ENCODE measurements at regions not wholly inside any gene's neighbourhood (a gene's known extent, or its start where the extent isn't known, plus 50 kb on each side); places are given as distances from the start of the nearest gene placed in this dataset.

DNA sequence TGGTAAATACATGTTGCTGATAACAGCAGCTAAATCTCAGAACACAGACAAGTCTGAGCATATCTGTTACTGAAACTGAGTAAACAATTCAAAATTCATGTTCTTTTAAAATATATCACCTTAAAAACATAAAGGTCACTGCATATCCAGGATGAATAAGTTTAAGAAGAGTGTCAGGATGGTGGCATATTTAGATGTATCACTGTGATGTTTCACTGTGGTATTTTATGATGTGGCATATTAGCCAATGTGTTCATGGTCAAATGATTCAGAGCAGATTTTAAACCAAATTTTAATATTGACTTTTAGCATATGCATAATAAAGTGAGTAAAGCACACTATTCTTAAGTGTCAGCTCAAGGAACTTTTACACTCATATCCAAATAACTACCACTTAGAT is 346.4 kb upstream of the DPPA4 start (continued):
- no peak for TF ChIP-seq FOXP1 (CRISPR knock-in tag; IDR thresholded peaks at IDR 0.05; ENCODE audit: borderline replicate concordance)
- TF ChIP-seq, protein P1, sequence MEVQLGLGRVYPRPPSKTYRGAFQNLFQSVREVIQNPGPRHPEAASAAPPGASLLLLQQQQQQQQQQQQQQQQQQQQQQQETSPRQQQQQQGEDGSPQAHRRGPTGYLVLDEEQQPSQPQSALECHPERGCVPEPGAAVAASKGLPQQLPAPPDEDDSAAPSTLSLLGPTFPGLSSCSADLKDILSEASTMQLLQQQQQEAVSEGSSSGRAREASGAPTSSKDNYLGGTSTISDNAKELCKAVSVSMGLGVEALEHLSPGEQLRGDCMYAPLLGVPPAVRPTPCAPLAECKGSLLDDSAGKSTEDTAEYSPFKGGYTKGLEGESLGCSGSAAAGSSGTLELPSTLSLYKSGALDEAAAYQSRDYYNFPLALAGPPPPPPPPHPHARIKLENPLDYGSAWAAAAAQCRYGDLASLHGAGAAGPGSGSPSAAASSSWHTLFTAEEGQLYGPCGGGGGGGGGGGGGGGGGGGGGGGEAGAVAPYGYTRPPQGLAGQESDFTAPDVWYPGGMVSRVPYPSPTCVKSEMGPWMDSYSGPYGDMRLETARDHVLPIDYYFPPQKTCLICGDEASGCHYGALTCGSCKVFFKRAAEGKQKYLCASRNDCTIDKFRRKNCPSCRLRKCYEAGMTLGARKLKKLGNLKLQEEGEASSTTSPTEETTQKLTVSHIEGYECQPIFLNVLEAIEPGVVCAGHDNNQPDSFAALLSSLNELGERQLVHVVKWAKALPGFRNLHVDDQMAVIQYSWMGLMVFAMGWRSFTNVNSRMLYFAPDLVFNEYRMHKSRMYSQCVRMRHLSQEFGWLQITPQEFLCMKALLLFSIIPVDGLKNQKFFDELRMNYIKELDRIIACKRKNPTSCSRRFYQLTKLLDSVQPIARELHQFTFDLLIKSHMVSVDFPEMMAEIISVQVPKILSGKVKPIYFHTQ (CRISPR knock-in tag; IDR thresholded peaks at IDR 0.05) = no peak
- TF ChIP-seq, protein P2, sequence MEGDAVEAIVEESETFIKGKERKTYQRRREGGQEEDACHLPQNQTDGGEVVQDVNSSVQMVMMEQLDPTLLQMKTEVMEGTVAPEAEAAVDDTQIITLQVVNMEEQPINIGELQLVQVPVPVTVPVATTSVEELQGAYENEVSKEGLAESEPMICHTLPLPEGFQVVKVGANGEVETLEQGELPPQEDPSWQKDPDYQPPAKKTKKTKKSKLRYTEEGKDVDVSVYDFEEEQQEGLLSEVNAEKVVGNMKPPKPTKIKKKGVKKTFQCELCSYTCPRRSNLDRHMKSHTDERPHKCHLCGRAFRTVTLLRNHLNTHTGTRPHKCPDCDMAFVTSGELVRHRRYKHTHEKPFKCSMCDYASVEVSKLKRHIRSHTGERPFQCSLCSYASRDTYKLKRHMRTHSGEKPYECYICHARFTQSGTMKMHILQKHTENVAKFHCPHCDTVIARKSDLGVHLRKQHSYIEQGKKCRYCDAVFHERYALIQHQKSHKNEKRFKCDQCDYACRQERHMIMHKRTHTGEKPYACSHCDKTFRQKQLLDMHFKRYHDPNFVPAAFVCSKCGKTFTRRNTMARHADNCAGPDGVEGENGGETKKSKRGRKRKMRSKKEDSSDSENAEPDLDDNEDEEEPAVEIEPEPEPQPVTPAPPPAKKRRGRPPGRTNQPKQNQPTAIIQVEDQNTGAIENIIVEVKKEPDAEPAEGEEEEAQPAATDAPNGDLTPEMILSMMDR (IDR thresholded peaks at IDR 0.05) = no peak

DNA sequence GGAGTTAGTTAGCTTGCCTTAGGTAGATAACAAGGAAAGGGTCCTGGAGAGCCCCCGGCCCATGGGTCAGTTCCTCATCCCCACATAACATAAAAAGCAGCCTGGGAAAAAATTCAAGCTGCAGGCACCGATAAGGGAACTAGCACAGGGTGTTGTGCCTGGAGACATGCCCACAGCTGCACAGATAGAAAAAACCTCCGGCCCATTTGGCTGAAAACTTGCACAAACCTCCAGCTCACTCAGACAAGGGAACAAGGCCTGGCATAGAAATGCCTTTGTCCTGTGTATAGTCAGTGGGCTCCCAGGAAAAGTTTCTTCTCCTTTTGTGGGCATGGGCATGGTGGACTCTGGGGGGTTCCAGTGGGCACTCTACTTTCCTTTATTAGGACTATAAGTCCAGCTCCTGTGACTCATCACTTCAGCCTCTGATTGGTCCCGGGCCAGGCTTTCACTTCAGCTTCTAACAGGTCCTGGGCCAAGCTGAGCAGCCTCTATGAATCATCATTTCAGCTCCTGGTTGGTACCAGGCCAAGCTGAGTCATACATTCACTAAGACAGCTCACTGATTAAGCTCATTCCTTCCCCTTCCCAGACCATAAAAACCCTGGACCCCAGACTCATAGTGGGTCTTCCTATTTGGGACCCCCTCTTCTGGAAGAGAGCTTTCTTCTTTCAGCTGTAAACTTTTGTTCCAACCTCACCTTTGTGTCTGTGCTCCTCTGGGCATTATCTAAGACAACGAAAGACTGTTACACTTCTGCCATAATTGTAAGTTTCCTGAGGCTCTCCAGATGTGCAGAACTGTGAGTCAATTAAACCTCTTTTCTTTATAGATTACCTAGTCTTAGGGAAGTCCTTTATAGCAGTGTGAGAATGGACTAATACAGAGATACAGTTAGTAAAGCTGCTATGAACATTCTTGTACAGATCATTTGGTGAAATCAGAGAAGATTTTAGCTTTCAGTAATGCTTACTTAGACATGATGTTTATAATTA is 348.0 kb upstream of the DPPA4 start:
- ChIA-PET POLR2A (no interaction called here), CTCF (no interaction called here)

DNA sequence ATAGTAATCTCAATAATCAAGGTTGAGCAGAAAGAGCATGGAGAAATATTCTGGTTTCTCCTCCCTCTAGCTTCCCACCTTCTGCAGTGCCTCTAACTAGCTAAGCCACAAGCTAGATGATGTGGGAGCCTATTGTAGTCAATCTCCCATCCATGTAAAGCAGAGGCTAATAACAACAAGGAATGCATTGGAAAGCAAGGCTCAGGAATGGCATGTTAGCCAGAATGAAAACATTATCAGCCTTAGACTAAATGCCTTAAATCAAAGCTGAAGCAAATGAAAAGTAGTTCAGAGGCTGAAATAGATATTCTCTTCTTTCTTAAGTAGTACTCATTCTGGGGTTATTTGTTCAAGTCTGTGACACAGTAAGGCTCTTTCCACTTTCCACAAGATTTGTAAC is 350.3 kb upstream of the DPPA4 start:
- peaks cover 30% of the 10 kb centered on the region for H3K9me3 Mint-ChIP-seq
- H3K4me3 Mint-ChIP-seq = no peak overlapping the region
- H3K27me3 Mint-ChIP-seq (ENCODE audit: low read depth) = no peaks in the 10 kb centered on the region
- peaks cover 10% of the 10 kb centered on the region for H3K36me3 Mint-ChIP-seq
- H3K4me1 Mint-ChIP-seq = no peaks in the 10 kb centered on the region
- H3K27ac Mint-ChIP-seq = no peak overlapping the region
- DNase-seq (ENCODE audit: low spot score) (no peak), ATAC-seq (no peak)
- ChIA-PET CTCF (no interaction called here), POLR2A (no interaction called here)
- TF ChIP-seq, protein P3, sequence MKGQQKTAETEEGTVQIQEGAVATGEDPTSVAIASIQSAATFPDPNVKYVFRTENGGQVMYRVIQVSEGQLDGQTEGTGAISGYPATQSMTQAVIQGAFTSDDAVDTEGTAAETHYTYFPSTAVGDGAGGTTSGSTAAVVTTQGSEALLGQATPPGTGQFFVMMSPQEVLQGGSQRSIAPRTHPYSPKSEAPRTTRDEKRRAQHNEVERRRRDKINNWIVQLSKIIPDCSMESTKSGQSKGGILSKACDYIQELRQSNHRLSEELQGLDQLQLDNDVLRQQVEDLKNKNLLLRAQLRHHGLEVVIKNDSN (CRISPR knock-in tag; IDR thresholded peaks at IDR 0.05) = no peak
- TF ChIP-seq, protein P4, sequence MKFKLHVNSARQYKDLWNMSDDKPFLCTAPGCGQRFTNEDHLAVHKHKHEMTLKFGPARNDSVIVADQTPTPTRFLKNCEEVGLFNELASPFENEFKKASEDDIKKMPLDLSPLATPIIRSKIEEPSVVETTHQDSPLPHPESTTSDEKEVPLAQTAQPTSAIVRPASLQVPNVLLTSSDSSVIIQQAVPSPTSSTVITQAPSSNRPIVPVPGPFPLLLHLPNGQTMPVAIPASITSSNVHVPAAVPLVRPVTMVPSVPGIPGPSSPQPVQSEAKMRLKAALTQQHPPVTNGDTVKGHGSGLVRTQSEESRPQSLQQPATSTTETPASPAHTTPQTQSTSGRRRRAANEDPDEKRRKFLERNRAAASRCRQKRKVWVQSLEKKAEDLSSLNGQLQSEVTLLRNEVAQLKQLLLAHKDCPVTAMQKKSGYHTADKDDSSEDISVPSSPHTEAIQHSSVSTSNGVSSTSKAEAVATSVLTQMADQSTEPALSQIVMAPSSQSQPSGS (CRISPR knock-in tag; IDR thresholded peaks at IDR 0.05; ENCODE audit: borderline replicate concordance, low read depth) = no peak
- no peak for TF ChIP-seq SOX15 (CRISPR knock-in tag; IDR thresholded peaks at IDR 0.05)
- TF ChIP-seq SMAD4 (CRISPR knock-in tag; IDR thresholded peaks at IDR 0.05) = no peak
- TF ChIP-seq, protein P5, sequence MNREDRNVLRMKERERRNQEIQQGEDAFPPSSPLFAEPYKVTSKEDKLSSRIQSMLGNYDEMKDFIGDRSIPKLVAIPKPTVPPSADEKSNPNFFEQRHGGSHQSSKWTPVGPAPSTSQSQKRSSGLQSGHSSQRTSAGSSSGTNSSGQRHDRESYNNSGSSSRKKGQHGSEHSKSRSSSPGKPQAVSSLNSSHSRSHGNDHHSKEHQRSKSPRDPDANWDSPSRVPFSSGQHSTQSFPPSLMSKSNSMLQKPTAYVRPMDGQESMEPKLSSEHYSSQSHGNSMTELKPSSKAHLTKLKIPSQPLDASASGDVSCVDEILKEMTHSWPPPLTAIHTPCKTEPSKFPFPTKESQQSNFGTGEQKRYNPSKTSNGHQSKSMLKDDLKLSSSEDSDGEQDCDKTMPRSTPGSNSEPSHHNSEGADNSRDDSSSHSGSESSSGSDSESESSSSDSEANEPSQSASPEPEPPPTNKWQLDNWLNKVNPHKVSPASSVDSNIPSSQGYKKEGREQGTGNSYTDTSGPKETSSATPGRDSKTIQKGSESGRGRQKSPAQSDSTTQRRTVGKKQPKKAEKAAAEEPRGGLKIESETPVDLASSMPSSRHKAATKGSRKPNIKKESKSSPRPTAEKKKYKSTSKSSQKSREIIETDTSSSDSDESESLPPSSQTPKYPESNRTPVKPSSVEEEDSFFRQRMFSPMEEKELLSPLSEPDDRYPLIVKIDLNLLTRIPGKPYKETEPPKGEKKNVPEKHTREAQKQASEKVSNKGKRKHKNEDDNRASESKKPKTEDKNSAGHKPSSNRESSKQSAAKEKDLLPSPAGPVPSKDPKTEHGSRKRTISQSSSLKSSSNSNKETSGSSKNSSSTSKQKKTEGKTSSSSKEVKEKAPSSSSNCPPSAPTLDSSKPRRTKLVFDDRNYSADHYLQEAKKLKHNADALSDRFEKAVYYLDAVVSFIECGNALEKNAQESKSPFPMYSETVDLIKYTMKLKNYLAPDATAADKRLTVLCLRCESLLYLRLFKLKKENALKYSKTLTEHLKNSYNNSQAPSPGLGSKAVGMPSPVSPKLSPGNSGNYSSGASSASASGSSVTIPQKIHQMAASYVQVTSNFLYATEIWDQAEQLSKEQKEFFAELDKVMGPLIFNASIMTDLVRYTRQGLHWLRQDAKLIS (CRISPR knock-in tag; IDR thresholded peaks at IDR 0.05; ENCODE audit: borderline replicate concordance) = no peak
- TF ChIP-seq, protein P6, sequence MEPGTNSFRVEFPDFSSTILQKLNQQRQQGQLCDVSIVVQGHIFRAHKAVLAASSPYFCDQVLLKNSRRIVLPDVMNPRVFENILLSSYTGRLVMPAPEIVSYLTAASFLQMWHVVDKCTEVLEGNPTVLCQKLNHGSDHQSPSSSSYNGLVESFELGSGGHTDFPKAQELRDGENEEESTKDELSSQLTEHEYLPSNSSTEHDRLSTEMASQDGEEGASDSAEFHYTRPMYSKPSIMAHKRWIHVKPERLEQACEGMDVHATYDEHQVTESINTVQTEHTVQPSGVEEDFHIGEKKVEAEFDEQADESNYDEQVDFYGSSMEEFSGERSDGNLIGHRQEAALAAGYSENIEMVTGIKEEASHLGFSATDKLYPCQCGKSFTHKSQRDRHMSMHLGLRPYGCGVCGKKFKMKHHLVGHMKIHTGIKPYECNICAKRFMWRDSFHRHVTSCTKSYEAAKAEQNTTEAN (CRISPR knock-in tag; IDR thresholded peaks at IDR 0.05) = no peak
- no peak; the same call in 1 of the 2 replicates for TF ChIP-seq HMGA2 (CRISPR knock-in tag; IDR thresholded peaks at IDR 0.05)
- no peak for TF ChIP-seq ZBTB21 (CRISPR knock-in tag; IDR thresholded peaks at IDR 0.05; ENCODE audit: borderline replicate concordance)
- TF ChIP-seq, protein P7, sequence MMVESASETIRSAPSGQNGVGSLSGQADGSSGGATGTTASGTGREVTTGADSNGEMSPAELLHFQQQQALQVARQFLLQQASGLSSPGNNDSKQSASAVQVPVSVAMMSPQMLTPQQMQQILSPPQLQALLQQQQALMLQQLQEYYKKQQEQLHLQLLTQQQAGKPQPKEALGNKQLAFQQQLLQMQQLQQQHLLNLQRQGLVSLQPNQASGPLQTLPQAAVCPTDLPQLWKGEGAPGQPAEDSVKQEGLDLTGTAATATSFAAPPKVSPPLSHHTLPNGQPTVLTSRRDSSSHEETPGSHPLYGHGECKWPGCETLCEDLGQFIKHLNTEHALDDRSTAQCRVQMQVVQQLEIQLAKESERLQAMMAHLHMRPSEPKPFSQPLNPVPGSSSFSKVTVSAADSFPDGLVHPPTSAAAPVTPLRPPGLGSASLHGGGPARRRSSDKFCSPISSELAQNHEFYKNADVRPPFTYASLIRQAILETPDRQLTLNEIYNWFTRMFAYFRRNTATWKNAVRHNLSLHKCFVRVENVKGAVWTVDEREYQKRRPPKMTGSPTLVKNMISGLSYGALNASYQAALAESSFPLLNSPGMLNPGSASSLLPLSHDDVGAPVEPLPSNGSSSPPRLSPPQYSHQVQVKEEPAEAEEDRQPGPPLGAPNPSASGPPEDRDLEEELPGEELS (CRISPR knock-in tag; IDR thresholded peaks at IDR 0.05) = no peak
- TF ChIP-seq, protein P8, sequence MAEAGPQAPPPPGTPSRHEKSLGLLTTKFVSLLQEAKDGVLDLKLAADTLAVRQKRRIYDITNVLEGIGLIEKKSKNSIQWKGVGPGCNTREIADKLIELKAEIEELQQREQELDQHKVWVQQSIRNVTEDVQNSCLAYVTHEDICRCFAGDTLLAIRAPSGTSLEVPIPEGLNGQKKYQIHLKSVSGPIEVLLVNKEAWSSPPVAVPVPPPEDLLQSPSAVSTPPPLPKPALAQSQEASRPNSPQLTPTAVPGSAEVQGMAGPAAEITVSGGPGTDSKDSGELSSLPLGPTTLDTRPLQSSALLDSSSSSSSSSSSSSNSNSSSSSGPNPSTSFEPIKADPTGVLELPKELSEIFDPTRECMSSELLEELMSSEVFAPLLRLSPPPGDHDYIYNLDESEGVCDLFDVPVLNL (CRISPR knock-in tag; IDR thresholded peaks at IDR 0.05; ENCODE audit: borderline replicate concordance, low read depth) = no peak

More for the DNA sequence above, 348.0 kb upstream of the DPPA4 start:
- DNase-seq (ENCODE audit: low spot score) (no peak), ATAC-seq (no peak)
- Mint-ChIP-seq H3K27me3 (ENCODE audit: low read depth) (no peaks in the 10 kb centered on the region), H3K4me1 (no peaks in the 10 kb centered on the region), H3K4me3 (no peak overlapping the region), H3K9me3 (peaks cover 12% of the 10 kb centered on the region), H3K36me3 (peaks cover 3% of the 10 kb centered on the region; the same call in 1 of the 2 replicates), H3K27ac (no peak overlapping the region)
- TF ChIP-seq CREM (CRISPR knock-in tag; IDR thresholded peaks at IDR 0.05) (no peak), FOXK1 (CRISPR knock-in tag; IDR thresholded peaks at IDR 0.05) (no peak), ZNF232 (CRISPR knock-in tag; IDR thresholded peaks at IDR 0.05) (no peak), TEAD4 (CRISPR knock-in tag; IDR thresholded peaks at IDR 0.05) (no peak), NR3C1 (CRISPR knock-in tag; conservative IDR thresholded peaks at IDR 0.05; ENCODE audit: low read depth) (no peak), ZNF416 (CRISPR knock-in tag; IDR thresholded peaks at IDR 0.05) (no peak), SMAD4 (CRISPR knock-in tag; IDR thresholded peaks at IDR 0.05) (no peak), SOX15 (CRISPR knock-in tag; IDR thresholded peaks at IDR 0.05) (no peak)

Measured in WTC11 (cell line).